Adrenal gland (tissue), 9 donors: ENCODE measurements at regions not wholly inside any gene's neighbourhood (a gene's known extent, or its start where the extent isn't known, plus 50 kb on each side); places are given as distances from the start of the nearest gene placed in this dataset.

Experiments
- DNase-seq, 7 donors: peaks; one replicate each; pipeline ENCODE4 v3.0.0-alpha.2; 2019 to 2020
- H3K27ac ChIP-seq, 5 donors: fragments of 200-600 bp; sonication (generic) in 4 of 5; 1 replicate in 3 of 5; 2 replicates in 2 of 5; pipeline versions ENCODE4 v1.5.1 to v1.8.0; 2016 to 2020; ENCODE audit warnings: mild to moderate bottlenecking in 1 of 5
- H3K27me3 ChIP-seq: fragments of 200-600 bp; 2 replicates; pipeline ENCODE4 v1.8.0; 2021
- H3K36me3 ChIP-seq, 2 donors: fragments of 200-600 bp; replicated peaks in 1 of 2; 1 replicate in 1 of 2; 2 replicates in 1 of 2; pipeline versions ENCODE4 v1.5.1 to v1.8.0; 2018 to 2022
- H3K4me1 ChIP-seq, 2 donors: fragments of 200-600 bp; replicated peaks in 1 of 2; 1 replicate in 1 of 2; 2 replicates in 1 of 2; pipeline versions ENCODE4 v1.5.1 to v1.8.0; 2018 to 2021
- H3K4me3 ChIP-seq, 4 donors: fragments of 200-600 bp; sonication (generic) in 3 of 4; one replicate each; pipeline ENCODE4 v1.5.1; 2016 to 2018
- H3K9me3 ChIP-seq, 3 donors: fragments of 200-600 bp; sonication (generic) in 1 of 3; replicated peaks in 1 of 3; 1 replicate in 2 of 3; 2 replicates in 1 of 3; pipeline versions ENCODE4 v1.5.1 to v1.8.0; 2016 to 2021
- CTCF ChIP-seq, 6 experiments: fragments of 450-650 bp in 4 of 6; fragments of 200-600 bp in 2 of 6; sonication (generic) in 1 of 6; IDR thresholded peaks; 1 replicate in 5 of 6; 2 replicates in 1 of 6; pipeline versions ENCODE4 v1.5.1 to v1.8.0; 2016 to 2021; ENCODE audit warnings: antibody characterized with exemption in 6 of 6, mild to moderate bottlenecking in 2 of 6, moderate library complexity in 1 of 6
- POLR2A ChIP-seq, 2 donors: fragments of 450-650 bp; IDR thresholded peaks; one replicate each; pipeline ENCODE4 v1.6.1; 2017; ENCODE audit warnings: antibody characterized with exemption in 2 of 2, mild to moderate bottlenecking in 2 of 2, moderate library complexity in 1 of 2
- WGBS, 4 donors: extraction: QIAGEN DNeasy Blood & Tissue Kit in 2 of 4; methylation state at CpG; one replicate each; pipeline versions ENCODE4 v1.1.5 to v1.1.7; 2013 to 2017; 5-methylcytosine and 5-hydroxymethylcytosine counted together
- intact Hi-C, 2 donors: fragments of 100-400 bp; cut with DNase I; formaldehyde crosslinking; loops; one replicate each; pipeline versions ENCODE4 v1.14.1 to v1.15.0; 2022 to 2023
- donor health status: healthy with polysubstance abuse.
- donor health status: Bipolar disorder and iron deficiency.
- donor health status: DM: yes; HTN: yes; CAD: no.
- donor health status: DM: no; HTN: no; CAD: no.
- donor health status: DM: no; HTN: no; CAD: no.

- H3K27ac ChIP-seq, result no peak overlapping the region
- TF ChIP-seq POLR2A (IDR thresholded peaks at IDR 0.05) (no peak), CTCF (IDR thresholded peaks at IDR 0.05) (no peak)
- H3K9me3 ChIP-seq, result no peaks in the 10 kb centered on the region
- intact Hi-C loops, result no loop called here
- no peak for DNase-seq
- H3K27me3 ChIP-seq, result no peaks in the 10 kb centered on the region
- H3K4me3 ChIP-seq, result no peak overlapping the region
- WGBS, 4 donors, result 50 to 74% (median 63%) methylated on average over 5 of the region's 5 CpGs
- H3K4me1 ChIP-seq, result no peaks in the 10 kb centered on the region
- no peaks in the 10 kb centered on the region for H3K36me3 ChIP-seq
Observed at GRCh38 chr10:35784751-35785150, 142.7 kb upstream of the FZD8 start.

- H3K4me1 ChIP-seq, result no peaks in the 10 kb centered on the region
- H3K27me3 ChIP-seq, result no peaks in the 10 kb centered on the region
- WGBS, 4 donors, result 46 to 60% (median 50%) methylated on average over 7 of the region's 7 CpGs
- no peak overlapping the region for H3K4me3 ChIP-seq
- no peak for DNase-seq
- TF ChIP-seq POLR2A (IDR thresholded peaks at IDR 0.05) (no peak), CTCF (IDR thresholded peaks at IDR 0.05) (no peak)
- H3K36me3 ChIP-seq, result no peaks in the 10 kb centered on the region
- intact Hi-C loops, result no loop called here
- H3K9me3 ChIP-seq, result no peaks in the 10 kb centered on the region
- no peak overlapping the region for H3K27ac ChIP-seq
Observed at GRCh38 chr10:35783305-35783838, 141.3 kb upstream of the FZD8 start.

- no peaks in the 10 kb centered on the region for H3K4me1 ChIP-seq
- TF ChIP-seq CTCF (IDR thresholded peaks at IDR 0.05) (no peak), POLR2A (IDR thresholded peaks at IDR 0.05) (no peak)
- no peaks in the 10 kb centered on the region for H3K36me3 ChIP-seq
- no peaks in the 10 kb centered on the region for H3K9me3 ChIP-seq
- intact Hi-C loops, result no loop called here
- H3K27me3 ChIP-seq, result no peaks in the 10 kb centered on the region
- DNase-seq, result no peak
- WGBS, 4 donors, result 45 to 52% (median 52%) methylated on average over 5 of the region's 5 CpGs
- no peak overlapping the region for H3K27ac ChIP-seq
- no peak overlapping the region for H3K4me3 ChIP-seq
Observed at GRCh38 chr10:35781643-35782035, 139.5 kb upstream of the FZD8 start.

- Histone ChIP-seq H3K27me3 (no peaks in the 10 kb centered on the region), H3K4me3 (no peak overlapping the region), H3K27ac (no peak overlapping the region), H3K9me3 (no peaks in the 10 kb centered on the region), H3K36me3 (no peaks in the 10 kb centered on the region), H3K4me1 (no peaks in the 10 kb centered on the region)
- intact Hi-C loops, result no loop called here
- 67 to 81% (median 77%) methylated on average over 2 of the region's 2 CpGs for WGBS, 4 donors
- DNase-seq, result no peak
- TF ChIP-seq CTCF (IDR thresholded peaks at IDR 0.05) (no peak), POLR2A (IDR thresholded peaks at IDR 0.05) (no peak)
Observed at GRCh38 chr10:35780970-35781642, 139.0 kb upstream of the FZD8 start.
